CD14-positive monocyte (primary cell): ENCODE measurements at regions not wholly inside any gene's neighbourhood (a gene's known extent, or its start where the extent isn't known, plus 50 kb on each side); places are given as distances from the start of the nearest gene placed in this dataset.
A peak's percentile ranks its signal among the peaks of the same experiment; 100 is the strongest.

Experiments
- DNase-seq, 3 donors: peaks; one replicate each; pipeline ENCODE4 v3.0.0-alpha.2; 2011 to 2022
- H2AFZ ChIP-seq: 2 replicates; pipeline ENCODE4 v1.6.0; 2012; ENCODE audit warnings: mild to moderate bottlenecking, low read depth, low read length, inconsistent platforms; ENCODE audit not compliant: insufficient read depth, poor library complexity, severe bottlenecking
- H3K27ac ChIP-seq, 2 donors: 1 replicate in 1 of 2; 2 replicates in 1 of 2; pipeline ENCODE4 v1.5.1; 2012 to 2013; ENCODE audit warnings: low read length in 2 of 2, control low read depth in 1 of 2, inconsistent platforms in 1 of 2, low read depth in 1 of 2, mild to moderate bottlenecking in 1 of 2
- H3K27me3 ChIP-seq, 2 donors: one replicate each; pipeline versions ENCODE4 v1.6.0 to v1.6.1; 2011 to 2013; ENCODE audit warnings: low read length in 2 of 2; ENCODE audit not compliant: control insufficient read depth in 2 of 2, insufficient read depth in 2 of 2
- H3K36me3 ChIP-seq, 2 donors: replicated peaks in 1 of 2; 1 replicate in 1 of 2; 2 replicates in 1 of 2; pipeline versions ENCODE4 v1.5.1 to v1.6.1; 2012 to 2013; ENCODE audit warnings: low read length in 2 of 2, control low read depth in 1 of 2, inconsistent platforms in 1 of 2, mild to moderate bottlenecking in 1 of 2; ENCODE audit not compliant: insufficient read depth in 2 of 2, control insufficient read depth in 1 of 2
- H3K4me1 ChIP-seq, 2 donors: 1 replicate in 1 of 2; 2 replicates in 1 of 2; pipeline versions ENCODE4 v1.5.1 to v1.6.1; 2012 to 2013; ENCODE audit warnings: low read length in 2 of 2, control low read depth in 1 of 2, inconsistent platforms in 1 of 2, mild to moderate bottlenecking in 1 of 2, moderate library complexity in 1 of 2; ENCODE audit not compliant: insufficient read depth in 2 of 2, control insufficient read depth in 1 of 2
- H3K4me2 ChIP-seq: replicated peaks from 2 replicates; pipeline ENCODE3; 2012; ENCODE audit warnings: low read length, moderate library complexity, mild to moderate bottlenecking; ENCODE audit not compliant: poor library complexity, severe bottlenecking; ENCODE audit errors: extremely low read depth
- H3K4me3 ChIP-seq, 3 experiments: fragments of 200-600 bp in 1 of 3; sonication (generic) in 1 of 3; replicated peaks in 1 of 3; 1 replicate in 2 of 3; 2 replicates in 1 of 3; pipeline ENCODE4 v1.5.1; 2011 to 2013; ENCODE audit warnings: low read length in 3 of 3, mild to moderate bottlenecking in 3 of 3, control low read depth in 2 of 3, low read depth in 2 of 3, inconsistent platforms in 1 of 3, moderate library complexity in 1 of 3
- H3K79me2 ChIP-seq: 2 replicates; pipeline ENCODE4 v1.6.0; 2012; ENCODE audit warnings: mild to moderate bottlenecking, control low read depth, inconsistent platforms, low read length, moderate library complexity; ENCODE audit not compliant: insufficient read depth
- H3K9ac ChIP-seq: 2 replicates; pipeline ENCODE4 v1.6.0; 2017; ENCODE audit warnings: low read length, mild to moderate bottlenecking; ENCODE audit not compliant: insufficient read depth, poor library complexity, severe bottlenecking
- H3K9me3 ChIP-seq, 2 donors: replicated peaks in 1 of 2; 1 replicate in 1 of 2; 2 replicates in 1 of 2; pipeline versions ENCODE4 v1.5.1 to v1.6.1; 2012 to 2013; ENCODE audit warnings: low read length in 2 of 2, control low read depth in 1 of 2; ENCODE audit not compliant: control insufficient read depth in 1 of 2, insufficient read depth in 1 of 2
- H4K20me1 ChIP-seq: 2 replicates; pipeline ENCODE4 v1.6.0; 2012; ENCODE audit warnings: mild to moderate bottlenecking, low read length, control low read depth, moderate library complexity; ENCODE audit not compliant: insufficient read depth
- H3K27ac Mint-ChIP-seq, 7 donors: one replicate each; pipeline ENCODE4 v1.8.0; 2020; ENCODE audit warnings: mild to moderate bottlenecking in 7 of 7, mixed read lengths in 7 of 7, moderate library complexity in 6 of 7, inconsistent platforms in 2 of 7
- H3K27me3 Mint-ChIP-seq, 3 donors: one replicate each; pipeline ENCODE4 v1.8.0; 2021 to 2022; ENCODE audit warnings: low read depth in 3 of 3, mild to moderate bottlenecking in 3 of 3, mixed read lengths in 3 of 3, moderate library complexity in 3 of 3, inconsistent platforms in 1 of 3
- H3K36me3 Mint-ChIP-seq, 2 donors: one replicate each; pipeline ENCODE4 v1.8.0; 2020; ENCODE audit warnings: mixed read lengths in 2 of 2, inconsistent platforms in 1 of 2, mild to moderate bottlenecking in 1 of 2
- H3K4me1 Mint-ChIP-seq: one replicate; pipeline ENCODE4 v1.8.0; 2020; ENCODE audit warnings: mild to moderate bottlenecking, mixed read lengths
- H3K4me3 Mint-ChIP-seq, 2 donors: one replicate each; pipeline ENCODE4 v1.8.0; 2020; ENCODE audit warnings: mild to moderate bottlenecking in 2 of 2, mixed read lengths in 2 of 2, moderate library complexity in 1 of 2
- H3K9me3 Mint-ChIP-seq, 7 donors: one replicate each; pipeline ENCODE4 v1.8.0; 2020 to 2022; ENCODE audit warnings: mixed read lengths in 7 of 7, mild to moderate bottlenecking in 6 of 7, moderate library complexity in 6 of 7, inconsistent platforms in 2 of 7
- WGBS: methylation state at CpG from one replicate; pipeline ENCODE4 v1.1.5; 2013; ENCODE audit warnings: missing lambda C conversion rate; ENCODE audit not compliant: insufficient coverage; 5-methylcytosine and 5-hydroxymethylcytosine counted together
- intact Hi-C, 2 donors: fragments of 100-400 bp; cut with micrococcal nuclease; formaldehyde crosslinking; loops; one replicate each; pipeline versions ENCODE4 v1.15.0 to v1.15.1; 2023
- TF ChIP-seq, protein P1 (sequence below): fragments of 200-600 bp; IDR thresholded peaks from one replicate; pipeline ENCODE4 v1.8.0; 2022; ENCODE audit warnings: antibody characterized with exemption, mild to moderate bottlenecking

DNA sequence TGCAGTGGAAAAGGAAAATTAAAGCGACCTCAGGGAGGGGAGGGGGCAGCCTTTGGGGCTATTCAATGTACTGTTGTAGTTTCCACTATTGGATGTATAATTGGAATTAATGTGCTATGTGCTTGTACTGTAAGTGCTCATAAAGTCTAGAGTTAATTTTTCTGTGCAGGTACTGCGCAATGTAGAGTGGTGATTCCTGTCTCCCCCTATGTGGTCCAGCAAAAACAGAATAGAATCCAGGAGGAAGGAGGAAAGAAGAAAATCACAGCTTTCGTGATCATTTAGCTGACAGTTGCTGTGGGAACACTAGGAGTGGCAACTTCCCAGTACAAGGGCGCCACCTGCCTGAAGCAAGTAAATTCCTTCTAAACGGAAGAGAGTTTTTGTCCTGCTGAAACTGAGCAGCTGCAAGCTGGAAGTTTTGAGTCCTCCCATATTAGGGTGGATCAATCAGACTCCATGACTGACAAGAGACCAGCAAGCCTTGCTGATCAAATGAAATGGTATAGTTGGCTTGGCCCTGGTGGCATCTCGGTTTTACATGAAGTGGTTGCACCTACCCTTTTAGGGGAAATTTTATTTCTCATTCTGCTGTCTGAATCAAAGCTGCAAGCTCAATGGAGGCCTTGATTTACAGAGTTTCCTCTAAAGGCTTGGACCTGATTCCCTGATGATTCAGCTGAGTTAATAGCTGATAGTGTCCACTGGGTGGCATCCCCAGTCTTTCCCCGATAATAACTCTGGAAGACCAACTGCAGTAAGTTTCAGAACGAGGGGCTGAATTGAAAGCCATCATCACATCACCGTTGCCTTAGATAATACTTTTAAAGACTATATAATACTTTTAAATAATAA is 299.8 kb downstream of the HGF start:
- H3K36me3 Mint-ChIP-seq, result no peaks in the 10 kb centered on the region
- Histone ChIP-seq H3K27ac (no peak overlapping the region), H3K4me2 (no peak overlapping the region), H3K9ac (no peak overlapping the region), H3K9me3 (no peaks in the 10 kb centered on the region), H2AFZ (no peak overlapping the region), H3K4me1 (peaks cover 0 to 3% of the 10 kb centered on the region in 2 donors), H4K20me1 (no peaks in the 10 kb centered on the region), H3K79me2 (no peaks in the 10 kb centered on the region), H3K36me3 (no peaks in the 10 kb centered on the region), H3K27me3 (no peaks in the 10 kb centered on the region), H3K4me3 (no peak overlapping the region)
- H3K27me3 Mint-ChIP-seq, result peaks cover 0 to 3% (median 2%) of the 10 kb centered on the region in 3 donors
- H3K4me3 Mint-ChIP-seq, result no peak overlapping the region
- H3K9me3 Mint-ChIP-seq, result peaks cover 0 to 2% (median 0%) of the 10 kb centered on the region in 7 donors
- WGBS, result 15% methylated on average over 4 of the region's 9 CpGs
- H3K4me1 Mint-ChIP-seq, result peaks cover 2% of the 10 kb centered on the region
- DNase-seq, result peak; percentile 38 to 58 (median 38)
- intact Hi-C loops, result loop anchor here (5.0 to 10.0 kb wide), 2 partner anchors 773 to 775 kb away; no protein-coding TSS in a partner anchor
- no peak overlapping the region for H3K27ac Mint-ChIP-seq
- TF ChIP-seq, protein P1, sequence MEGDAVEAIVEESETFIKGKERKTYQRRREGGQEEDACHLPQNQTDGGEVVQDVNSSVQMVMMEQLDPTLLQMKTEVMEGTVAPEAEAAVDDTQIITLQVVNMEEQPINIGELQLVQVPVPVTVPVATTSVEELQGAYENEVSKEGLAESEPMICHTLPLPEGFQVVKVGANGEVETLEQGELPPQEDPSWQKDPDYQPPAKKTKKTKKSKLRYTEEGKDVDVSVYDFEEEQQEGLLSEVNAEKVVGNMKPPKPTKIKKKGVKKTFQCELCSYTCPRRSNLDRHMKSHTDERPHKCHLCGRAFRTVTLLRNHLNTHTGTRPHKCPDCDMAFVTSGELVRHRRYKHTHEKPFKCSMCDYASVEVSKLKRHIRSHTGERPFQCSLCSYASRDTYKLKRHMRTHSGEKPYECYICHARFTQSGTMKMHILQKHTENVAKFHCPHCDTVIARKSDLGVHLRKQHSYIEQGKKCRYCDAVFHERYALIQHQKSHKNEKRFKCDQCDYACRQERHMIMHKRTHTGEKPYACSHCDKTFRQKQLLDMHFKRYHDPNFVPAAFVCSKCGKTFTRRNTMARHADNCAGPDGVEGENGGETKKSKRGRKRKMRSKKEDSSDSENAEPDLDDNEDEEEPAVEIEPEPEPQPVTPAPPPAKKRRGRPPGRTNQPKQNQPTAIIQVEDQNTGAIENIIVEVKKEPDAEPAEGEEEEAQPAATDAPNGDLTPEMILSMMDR, result peak; percentile 75

DNA sequence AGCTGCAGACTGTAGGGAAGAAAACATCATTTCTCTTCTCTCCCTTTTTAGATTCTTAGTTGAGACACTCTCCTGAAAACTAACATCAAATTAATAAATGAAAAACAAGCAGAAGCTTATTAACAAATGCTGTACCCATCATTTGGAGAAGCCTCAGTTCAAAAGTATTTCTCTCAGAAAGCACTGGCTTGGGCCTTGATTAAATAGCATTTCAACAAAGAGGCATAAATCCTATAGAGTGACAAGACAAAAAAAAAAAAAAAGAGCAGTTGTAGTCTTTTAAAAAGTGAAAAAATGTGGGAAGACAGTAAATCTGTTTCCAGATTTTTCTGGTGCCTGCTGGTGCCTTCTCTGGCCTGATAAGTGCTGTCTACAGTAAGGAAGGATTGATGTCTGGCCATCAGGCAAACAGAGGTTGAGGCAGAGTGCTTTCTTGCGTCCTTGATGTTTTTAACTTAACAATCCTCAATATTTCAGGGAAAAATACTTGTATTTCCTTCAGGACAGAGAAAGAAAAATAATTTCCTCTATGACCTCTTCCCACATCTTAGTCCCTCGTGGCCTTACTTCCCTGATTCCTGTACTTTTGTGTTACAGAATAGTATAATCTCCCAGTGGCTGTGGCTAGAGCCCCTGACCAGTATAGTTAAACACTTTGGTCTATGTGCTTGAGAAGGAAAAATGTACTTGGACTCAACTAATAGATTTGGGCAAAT is 300.5 kb downstream of the HGF start:
- H3K27ac Mint-ChIP-seq, result no peak overlapping the region
- no peaks in the 10 kb centered on the region for H3K9me3 ChIP-seq
- no peaks in the 10 kb centered on the region for H3K36me3 ChIP-seq
- no peak for DNase-seq
- TF ChIP-seq, protein P1, result no peak
- H3K4me1 ChIP-seq, result peaks cover 0 to 3% of the 10 kb centered on the region in 2 donors
- H3K9me3 Mint-ChIP-seq, result peaks cover 0 to 2% (median 0%) of the 10 kb centered on the region in 7 donors
- no peak overlapping the region for H3K27ac ChIP-seq
- H3K36me3 Mint-ChIP-seq, result no peaks in the 10 kb centered on the region
- H3K9ac ChIP-seq, result no peak overlapping the region
- no peaks in the 10 kb centered on the region for H4K20me1 ChIP-seq
- H3K4me1 Mint-ChIP-seq, result peaks cover 2% of the 10 kb centered on the region
- intact Hi-C loops, result loop anchor here in 1 of 2 donors (5.0 kb wide), 1 partner anchor 772 kb away; no protein-coding TSS in a partner anchor
- WGBS, result no CpG with 5 or more reads among the region's 2 CpGs
- H3K4me3 Mint-ChIP-seq, result no peak overlapping the region
- H3K4me2 ChIP-seq, result no peak overlapping the region
- peaks cover 0 to 3% (median 2%) of the 10 kb centered on the region in 3 donors for H3K27me3 Mint-ChIP-seq
- no peaks in the 10 kb centered on the region for H3K79me2 ChIP-seq
- no peak overlapping the region for H3K4me3 ChIP-seq
- no peaks in the 10 kb centered on the region for H3K27me3 ChIP-seq
- H2AFZ ChIP-seq, result no peak overlapping the region
